Hematopoietic multipotent progenitor cell treated with erythropoietin and hydrocortisone succinate and interleukin-3 and kit ligand, for 4 days (in vitro differentiated cells): ENCODE measurements at regions not wholly inside any gene's neighbourhood (a gene's known extent, or its start where the extent isn't known, plus 50 kb on each side); places are given as distances from the start of the nearest gene placed in this dataset.

Source experiments
- DNase-seq: peaks from one replicate; pipeline ENCODE4 v3.0.0-alpha.2; 2015

DNA sequence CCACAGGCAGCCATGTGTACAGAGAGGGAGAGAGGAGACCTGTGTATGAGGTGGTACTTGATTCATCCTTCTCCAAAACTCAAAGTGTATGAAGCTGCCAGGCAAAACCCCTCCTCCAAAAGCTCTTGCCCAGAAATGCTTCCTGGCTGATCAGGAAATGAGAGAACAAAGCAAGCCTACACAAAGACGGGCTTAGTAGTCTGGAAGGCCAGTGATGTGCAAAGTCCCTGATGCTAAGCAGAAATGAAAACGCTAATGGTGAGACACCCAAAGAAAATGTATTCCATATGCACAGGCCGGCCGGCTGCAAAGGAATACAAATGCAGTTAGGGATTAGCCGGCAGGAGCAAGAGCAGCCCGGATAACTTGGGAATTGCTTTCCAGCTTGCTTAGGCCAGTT is 234.9 kb upstream of the CADM1 start:
- no peak for DNase-seq

DNA sequence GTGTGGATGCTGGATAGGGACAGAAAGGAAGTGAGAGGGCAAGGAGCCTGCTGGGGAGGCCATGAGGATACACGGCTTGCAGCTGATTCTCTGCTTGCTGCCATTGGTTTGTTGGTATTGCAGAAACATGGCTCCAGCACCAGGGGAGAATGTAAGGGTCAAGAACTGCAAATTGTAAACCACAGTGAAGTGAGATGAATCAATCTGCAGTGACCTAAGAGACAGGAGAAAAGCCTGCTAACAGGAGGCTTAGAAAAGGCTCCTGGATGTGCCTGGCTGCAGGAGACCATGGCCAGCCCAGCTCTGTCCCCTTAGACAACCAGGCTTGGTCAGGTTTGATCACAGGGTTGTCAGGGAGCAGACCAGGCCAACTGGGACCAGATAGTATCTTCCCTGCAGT is 233.7 kb upstream of the CADM1 start:
- no peak for DNase-seq

GRCh38 chr11:115736146-115736545 is 231.9 kb upstream of the CADM1 start:
- no peak for DNase-seq

DNA sequence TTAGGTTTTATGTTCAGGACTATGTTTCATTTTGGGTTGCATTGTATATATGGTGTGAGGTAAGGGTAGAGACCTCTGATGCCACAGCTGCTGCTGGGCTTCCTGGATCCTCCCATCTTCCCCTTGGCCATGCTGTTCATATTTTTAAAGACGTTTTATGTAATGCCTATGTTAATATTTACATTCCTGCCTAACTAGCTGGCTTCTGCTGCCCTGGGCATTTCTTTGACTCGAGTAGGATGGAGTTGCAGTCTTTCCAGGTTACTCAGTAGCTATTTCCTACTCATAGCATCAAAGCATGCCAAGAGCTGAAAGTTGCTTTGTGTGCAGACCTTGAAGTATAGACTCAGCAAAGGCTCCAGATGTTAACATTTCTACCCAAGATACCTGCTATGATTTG is 220.5 kb upstream of the CADM1 start:
- DNase-seq: no peak

GRCh38 chr11:115722711-115723110 is 218.5 kb upstream of the CADM1 start:
- DNase-seq: no peak

GRCh38 chr11:115721296-115721995 is 217.2 kb upstream of the CADM1 start:
- no peak for DNase-seq

- no peak for DNase-seq
Measured at GRCh38 chr11:115720602-115721245, 216.5 kb upstream of the CADM1 start.

- no peak for DNase-seq
Measured at GRCh38 chr11:115718945-115719344, 214.7 kb upstream of the CADM1 start.

DNA sequence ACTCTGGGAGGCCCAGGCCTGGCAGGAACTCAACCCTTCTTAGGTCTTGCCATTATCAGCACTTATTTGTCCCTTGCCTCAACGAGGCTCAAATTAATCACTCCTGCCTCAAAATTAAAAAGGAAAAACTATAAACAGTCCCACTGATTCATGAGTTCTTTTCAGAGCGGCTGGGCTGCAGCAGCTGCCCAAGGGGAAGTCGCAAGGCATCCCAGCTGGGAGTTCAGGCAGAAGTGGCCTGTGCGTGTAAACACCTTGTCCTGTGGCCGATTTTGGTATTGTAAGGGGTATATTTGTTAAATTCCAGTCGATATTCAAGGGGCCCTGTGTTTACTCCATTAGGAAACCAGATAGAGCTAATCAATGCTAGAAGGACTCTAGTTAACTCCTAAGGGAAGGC is 213.9 kb upstream of the CADM1 start:
- DNase-seq: no peak

- DNase-seq: peak; percentile 20
Measured at GRCh38 chr11:115716601-115717529, 212.7 kb upstream of the CADM1 start.

GRCh38 chr11:115716080-115716479 is 211.9 kb upstream of the CADM1 start:
- DNase-seq: no peak

- no peak for DNase-seq
Measured at GRCh38 chr11:115715251-115715770, 211.1 kb upstream of the CADM1 start.

- no peak for DNase-seq
Measured at GRCh38 chr11:115712296-115712695, 208.1 kb upstream of the CADM1 start.

GRCh38 chr11:115710980-115711379 is 206.8 kb upstream of the CADM1 start:
- DNase-seq: no peak

GRCh38 chr11:115710426-115710825 is 206.2 kb upstream of the CADM1 start:
- DNase-seq: no peak

- peak; percentile 79 for DNase-seq
Measured at GRCh38 chr11:115709297-115709696, 205.1 kb upstream of the CADM1 start.

DNA sequence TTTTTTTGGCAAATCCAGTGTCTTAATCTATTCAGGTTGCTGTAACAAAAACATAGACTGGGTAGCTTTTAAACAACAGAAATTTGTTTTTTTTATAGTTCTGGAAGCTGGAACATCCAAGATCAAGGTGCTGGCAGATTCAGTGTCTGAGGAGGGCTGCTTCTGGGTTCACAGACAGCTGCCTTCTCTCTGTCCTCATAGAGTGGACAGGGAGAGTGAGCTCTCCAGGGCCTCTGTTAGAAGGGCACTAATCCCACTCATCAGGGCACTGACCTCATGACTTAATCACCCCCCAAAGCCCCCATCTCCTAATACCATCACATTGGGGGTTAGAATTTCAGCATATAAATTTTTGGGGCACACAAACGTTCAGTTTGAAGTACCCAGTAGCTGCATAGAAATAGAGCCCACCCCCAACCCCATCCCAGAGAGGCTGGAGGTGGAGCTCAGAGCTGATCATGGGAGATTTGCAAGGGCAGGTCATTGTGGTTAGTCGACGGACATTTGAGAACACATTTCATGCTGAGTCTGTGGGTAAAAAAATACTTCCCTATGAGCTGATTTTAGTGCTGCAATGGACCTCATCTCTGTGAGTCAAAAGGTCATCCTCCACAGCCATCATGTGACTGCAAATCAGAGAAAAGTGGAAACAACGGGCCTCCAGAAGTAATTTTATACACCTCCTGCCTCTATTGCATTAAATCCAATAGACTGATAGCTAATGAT is 203.1 kb upstream of the CADM1 start:
- peak; percentile 61 for DNase-seq

- DNase-seq: no peak
Measured at GRCh38 chr11:115706626-115707135, 202.5 kb upstream of the CADM1 start.

DNA sequence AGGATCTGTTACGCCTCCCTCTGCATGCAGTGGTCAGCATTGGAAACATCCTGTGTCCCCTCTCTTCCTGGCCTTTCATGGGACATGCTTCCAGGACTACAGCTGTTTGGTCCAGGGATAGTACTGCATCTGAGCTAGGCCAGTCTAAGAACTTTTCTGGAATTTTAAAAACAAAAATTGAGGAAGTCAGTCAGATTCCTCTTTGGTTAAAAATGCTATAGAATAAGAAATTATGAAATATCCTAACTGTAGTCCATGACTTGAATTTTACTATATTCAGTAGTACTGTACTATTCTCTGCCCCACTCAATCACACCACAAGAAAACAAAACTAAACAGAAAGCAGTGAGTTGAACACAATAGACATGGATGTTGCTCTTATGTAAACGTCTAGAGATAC is 201.0 kb upstream of the CADM1 start:
- peak; percentile 14 for DNase-seq

- DNase-seq: no peak
Measured at GRCh38 chr11:115700981-115701875, 197.0 kb upstream of the CADM1 start.

DNA sequence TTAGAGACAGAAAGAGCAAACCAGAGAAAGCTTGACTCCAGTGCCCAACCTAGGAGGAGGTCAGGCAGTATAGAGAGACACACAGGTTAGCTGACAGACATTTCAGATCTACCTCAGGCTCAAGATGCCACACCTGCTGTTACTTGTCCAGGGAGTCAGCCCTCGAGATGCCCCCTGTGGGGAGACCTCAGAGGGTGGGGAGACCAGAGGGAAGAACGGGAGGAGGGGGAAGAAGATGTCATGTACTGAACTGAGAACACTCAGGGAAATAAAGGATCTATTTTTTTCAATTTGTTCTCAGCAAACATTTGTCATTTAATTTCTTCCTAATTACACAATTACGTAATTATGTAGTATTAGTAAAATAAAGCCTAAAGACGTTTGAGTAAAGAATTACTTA is 196.3 kb upstream of the CADM1 start:
- no peak for DNase-seq
